ENCODE measurements at regions not wholly inside any gene's neighbourhood (a gene's known extent, or its start where the extent isn't known, plus 50 kb on each side); places are given as distances from the start of the nearest gene placed in this dataset.

GRCh38 chr11:97743205-97743742, 1277.5 kb upstream of the CNTN5 start:
- TF ChIP-seq CTCF (IDR thresholded peaks at IDR 0.05) (no peak), SMC3 (IDR thresholded peaks at IDR 0.05; ENCODE audit: low read depth, low read length) (no peak), SIN3A (IDR thresholded peaks at IDR 0.05; ENCODE audit: borderline replicate concordance, low read depth, low read length) (no peak), TEAD4 (IDR thresholded peaks at IDR 0.05; ENCODE audit: borderline replicate concordance, insufficient read depth) (no peak), RCOR1 (IDR thresholded peaks at IDR 0.05; ENCODE audit: low read length) (no peak), USF2 (IDR thresholded peaks at IDR 0.05; ENCODE audit: borderline replicate concordance, low read depth, low read length) (no peak), ZBTB33 (IDR thresholded peaks at IDR 0.05; ENCODE audit: borderline replicate concordance, low read depth) (no peak), TCF12 (IDR thresholded peaks at IDR 0.05) (no peak), MXI1 (IDR thresholded peaks at IDR 0.05; ENCODE audit: low read depth, low read length) (no peak)

Data from SK-N-SH (cell line).